DMS53 treated with DMSO at 0.1 percent for 48 hours (cell line): ENCODE measurements at regions not wholly inside any gene's neighbourhood (a gene's known extent, or its start where the extent isn't known, plus 50 kb on each side); places are given as distances from the start of the nearest gene placed in this dataset.

Experiments used
- DNase-seq: peaks from one replicate; lab custom pipeline; 2025; ENCODE audit not compliant: unreplicated experiment; lab: John Stamatoyannopoulos, UW

GRCh38 chr20:51335329-51335841 lies 207.1 kb downstream of the NFATC2 start:
- DNase-seq = no peak

- DNase-seq = no peak
Measured at GRCh38 chr20:51334609-51335008, 207.9 kb downstream of the NFATC2 start.

GRCh38 chr20:51333971-51334370 lies 208.5 kb downstream of the NFATC2 start:
- no peak for DNase-seq

- no peak for DNase-seq
Measured at GRCh38 chr20:51333446-51333845, 209.1 kb downstream of the NFATC2 start.

GRCh38 chr20:51331481-51331880 lies 211.0 kb downstream of the NFATC2 start:
- DNase-seq = no peak

- no peak for DNase-seq
Measured at GRCh38 chr20:51329845-51330244, 212.7 kb downstream of the NFATC2 start.

DNA sequence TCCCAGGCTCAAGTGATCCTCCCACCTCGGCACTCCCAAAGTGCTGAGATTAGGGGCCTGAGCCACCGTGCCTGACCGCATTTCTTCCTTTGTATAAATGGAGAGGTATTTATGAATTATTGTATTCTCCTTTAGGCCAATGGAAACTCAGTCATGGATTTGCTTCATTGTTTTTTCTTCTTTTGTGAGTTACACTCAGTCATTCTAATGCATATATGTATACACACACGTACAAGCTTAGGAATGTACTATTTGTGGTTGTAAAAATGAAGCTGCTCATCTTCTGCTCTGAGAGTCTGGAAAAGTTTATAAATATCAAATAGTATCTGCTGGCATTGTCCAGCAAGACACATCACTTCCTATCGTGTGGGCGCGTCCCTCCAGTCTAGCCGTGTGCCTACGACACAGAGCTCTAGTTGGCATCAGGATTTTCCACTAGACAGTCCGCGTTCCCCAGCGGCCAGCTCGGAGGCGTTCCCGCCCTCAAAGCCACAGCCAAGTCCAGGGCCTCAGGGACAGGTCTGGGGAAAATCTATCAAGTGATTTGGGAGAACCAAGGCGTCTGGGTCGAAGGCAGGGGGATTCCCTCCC lies 215.2 kb downstream of the NFATC2 start:
- no peak for DNase-seq

DNA sequence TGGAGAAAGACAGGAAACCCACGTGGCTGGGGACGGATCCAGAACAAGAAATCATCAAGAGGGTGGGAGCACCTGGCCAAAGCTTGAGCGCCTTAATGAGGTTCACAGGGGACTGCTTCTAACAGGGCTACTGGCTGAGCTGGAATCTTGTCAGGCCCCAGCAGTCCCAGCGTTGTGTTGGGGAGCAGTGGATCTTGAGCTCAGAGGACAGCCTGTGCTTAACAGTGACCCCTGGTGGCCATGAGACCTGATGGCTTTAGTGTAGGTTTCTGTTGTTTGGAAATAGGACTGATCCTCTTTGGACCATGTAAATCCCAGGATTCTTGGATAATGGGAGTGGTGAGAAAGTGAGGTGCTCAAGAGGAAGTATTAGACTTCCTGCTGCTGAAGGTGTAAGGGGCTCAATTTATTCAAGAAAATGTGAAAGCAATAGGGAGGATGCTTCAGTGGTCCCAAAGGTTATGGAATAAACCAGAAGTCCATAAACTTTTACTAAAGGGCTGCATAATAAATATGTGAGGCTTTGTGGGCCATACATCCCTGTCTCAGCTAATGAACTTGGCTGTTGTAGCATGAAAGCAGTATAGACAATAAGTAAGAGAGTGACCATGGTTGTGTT lies 216.2 kb downstream of the NFATC2 start:
- peak; percentile 4 for DNase-seq

- no peak for DNase-seq
Measured at GRCh38 chr20:51322164-51322707, 220.3 kb downstream of the NFATC2 start.

GRCh38 chr20:51321343-51322163 lies 221.0 kb downstream of the NFATC2 start:
- DNase-seq = no peak

- DNase-seq = no peak
Measured at GRCh38 chr20:51319522-51319921, 223.0 kb downstream of the NFATC2 start.

GRCh38 chr20:51318058-51318949 lies 224.2 kb downstream of the NFATC2 start:
- no peak for DNase-seq

- DNase-seq = no peak
Measured at GRCh38 chr20:51315390-51315789, 227.1 kb downstream of the NFATC2 start.

- DNase-seq = no peak
Measured at GRCh38 chr20:51313358-51313827, 229.1 kb downstream of the NFATC2 start.

GRCh38 chr20:51312480-51312783 lies 230.1 kb downstream of the NFATC2 start:
- DNase-seq = no peak

GRCh38 chr20:51311636-51312479 lies 230.7 kb downstream of the NFATC2 start:
- DNase-seq = no peak

DNA sequence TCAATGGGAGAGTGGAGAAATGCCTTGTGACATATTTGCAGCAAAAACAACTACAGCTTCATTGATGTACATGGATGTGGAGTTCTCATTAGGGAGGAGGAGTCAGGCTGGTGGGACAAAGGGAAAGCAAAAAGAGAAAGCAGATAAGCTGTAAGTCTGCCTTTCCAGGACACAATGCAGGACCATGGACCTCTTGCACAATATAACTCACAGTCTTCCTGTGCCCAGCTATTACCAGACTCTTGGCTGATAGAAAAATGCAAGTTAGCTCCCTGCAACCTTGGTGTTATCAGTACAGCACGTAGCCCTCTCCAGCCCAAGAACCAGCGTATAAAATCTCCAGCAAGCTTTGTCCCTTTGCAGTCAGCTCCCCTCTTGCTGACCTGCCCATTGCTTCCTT lies 232.3 kb downstream of the NFATC2 start:
- DNase-seq = no peak

DNA sequence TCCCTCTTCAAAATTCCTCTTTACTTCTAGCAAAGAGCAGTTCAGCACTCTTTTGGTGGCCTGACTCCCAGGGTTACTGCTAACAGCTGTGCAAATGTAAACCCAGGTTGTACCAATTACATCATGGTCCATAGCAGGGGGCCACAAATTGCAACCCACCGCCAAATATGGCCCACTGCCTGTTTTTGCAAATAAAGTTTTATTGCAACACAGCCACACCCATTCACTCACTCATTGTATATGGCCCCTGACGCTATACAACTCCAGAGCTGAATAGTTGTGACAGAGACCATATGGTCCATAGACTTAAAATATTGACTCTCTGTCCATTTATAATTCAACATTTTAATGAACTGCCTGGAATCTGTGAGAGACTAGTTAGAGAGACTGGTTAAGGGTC lies 233.4 kb downstream of the NFATC2 start:
- no peak for DNase-seq

DNA sequence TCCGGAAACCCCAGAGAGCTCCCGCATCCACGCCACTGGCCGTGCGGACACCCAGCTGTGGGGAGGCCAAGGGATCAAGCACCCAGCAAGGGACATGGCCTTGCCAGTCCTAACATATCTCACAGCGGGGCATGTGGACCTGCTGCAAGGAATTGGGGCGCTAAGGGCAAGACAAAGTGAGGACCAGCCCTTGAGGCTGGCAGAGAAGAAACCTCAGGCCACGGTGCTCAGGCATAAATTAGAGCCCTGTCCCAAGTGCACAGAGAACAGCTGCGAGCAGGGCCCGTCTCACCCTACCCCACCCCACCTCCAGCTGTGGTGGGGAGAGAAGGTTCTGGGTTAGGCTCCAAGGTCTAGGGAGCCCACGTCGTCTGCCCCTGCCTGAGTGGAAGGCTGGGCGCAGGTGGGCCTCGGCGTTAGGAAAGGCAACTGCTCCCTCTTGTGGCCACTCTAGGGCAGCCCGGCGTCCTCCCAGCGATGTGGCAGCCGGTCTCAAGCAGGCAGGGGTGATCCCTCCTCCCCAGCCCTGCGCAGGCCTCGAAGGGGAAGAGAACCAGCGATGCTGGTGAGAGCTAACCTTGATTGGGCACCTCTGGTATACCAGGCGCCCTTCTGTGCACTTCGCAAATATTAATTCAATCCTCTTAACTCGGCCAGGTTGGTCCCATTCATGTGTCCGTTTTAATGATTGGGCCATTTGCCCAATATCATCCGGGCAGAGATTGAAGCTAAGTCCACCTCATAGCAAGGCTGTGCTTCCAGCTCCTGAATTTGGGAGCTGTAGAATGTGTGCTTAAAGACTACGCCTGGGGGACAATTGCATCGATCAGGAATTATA lies 235.8 kb downstream of the NFATC2 start:
- DNase-seq = peak; percentile 10
